ENCODE measurements at regions not wholly inside any gene's neighbourhood (a gene's known extent, or its start where the extent isn't known, plus 50 kb on each side); places are given as distances from the start of the nearest gene placed in this dataset.

DNA sequence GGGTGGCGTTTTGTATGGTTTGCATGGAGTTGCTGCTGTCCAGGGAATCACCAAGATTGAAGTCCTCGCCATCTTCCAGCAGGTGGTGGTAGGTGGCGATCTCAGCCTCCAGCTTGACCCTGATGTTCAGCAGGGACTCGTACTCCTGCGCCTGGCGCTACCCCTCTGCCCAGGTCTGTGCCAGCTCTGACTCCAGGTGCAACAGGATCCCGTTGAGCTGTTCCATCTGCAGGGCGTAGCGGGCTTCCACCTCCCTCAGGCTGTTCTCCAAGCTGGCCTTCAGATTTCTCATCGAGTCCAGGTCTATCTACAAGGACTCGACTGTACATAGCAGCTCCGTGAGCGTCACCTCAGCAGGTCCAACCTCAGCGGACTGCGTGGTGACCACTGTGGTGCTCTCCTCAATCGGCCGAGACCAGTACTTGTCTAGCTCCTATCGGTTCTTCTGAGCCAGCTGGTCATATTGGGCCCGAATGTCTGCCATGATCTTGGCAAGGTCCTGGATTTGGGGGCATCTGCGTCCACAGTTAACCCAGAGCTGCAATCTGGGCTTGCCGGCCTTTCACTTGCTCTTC lies 1584.8 kb upstream of the ACO1 start:
- TF ChIP-seq, protein P1, sequence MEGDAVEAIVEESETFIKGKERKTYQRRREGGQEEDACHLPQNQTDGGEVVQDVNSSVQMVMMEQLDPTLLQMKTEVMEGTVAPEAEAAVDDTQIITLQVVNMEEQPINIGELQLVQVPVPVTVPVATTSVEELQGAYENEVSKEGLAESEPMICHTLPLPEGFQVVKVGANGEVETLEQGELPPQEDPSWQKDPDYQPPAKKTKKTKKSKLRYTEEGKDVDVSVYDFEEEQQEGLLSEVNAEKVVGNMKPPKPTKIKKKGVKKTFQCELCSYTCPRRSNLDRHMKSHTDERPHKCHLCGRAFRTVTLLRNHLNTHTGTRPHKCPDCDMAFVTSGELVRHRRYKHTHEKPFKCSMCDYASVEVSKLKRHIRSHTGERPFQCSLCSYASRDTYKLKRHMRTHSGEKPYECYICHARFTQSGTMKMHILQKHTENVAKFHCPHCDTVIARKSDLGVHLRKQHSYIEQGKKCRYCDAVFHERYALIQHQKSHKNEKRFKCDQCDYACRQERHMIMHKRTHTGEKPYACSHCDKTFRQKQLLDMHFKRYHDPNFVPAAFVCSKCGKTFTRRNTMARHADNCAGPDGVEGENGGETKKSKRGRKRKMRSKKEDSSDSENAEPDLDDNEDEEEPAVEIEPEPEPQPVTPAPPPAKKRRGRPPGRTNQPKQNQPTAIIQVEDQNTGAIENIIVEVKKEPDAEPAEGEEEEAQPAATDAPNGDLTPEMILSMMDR (conservative IDR thresholded peaks at IDR 0.05) = no peak; the same call in 1 of the 2 replicates
- TF ChIP-seq ZFX (IDR thresholded peaks at IDR 0.05) = no peak
- no peak overlapping the region for H3K27ac ChIP-seq

DNA sequence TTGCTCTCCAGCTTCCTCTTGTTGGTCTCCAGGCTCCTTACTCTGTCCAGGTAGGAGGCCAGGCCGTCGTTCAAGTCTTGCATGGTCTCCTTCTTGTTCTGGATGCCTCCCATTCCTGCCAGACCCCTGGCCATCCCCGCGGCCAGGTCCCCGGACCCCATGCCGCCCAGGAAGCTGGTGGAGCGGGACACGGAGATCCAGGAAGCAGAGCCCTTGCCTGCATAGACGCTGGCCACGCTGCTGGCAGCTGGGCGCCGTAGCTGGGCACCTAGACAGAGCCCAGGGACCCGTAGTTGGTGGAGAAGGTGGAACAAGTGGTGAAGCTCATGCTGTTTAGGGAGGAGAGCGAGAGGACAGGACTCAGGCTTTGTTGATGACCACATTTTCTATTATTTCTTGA lies 1584.0 kb upstream of the ACO1 start:
- no peak overlapping the region for H3K27ac ChIP-seq
- no peak for TF ChIP-seq ZFX (IDR thresholded peaks at IDR 0.05)
- TF ChIP-seq, protein P1 (conservative IDR thresholded peaks at IDR 0.05) = no peak

DNA sequence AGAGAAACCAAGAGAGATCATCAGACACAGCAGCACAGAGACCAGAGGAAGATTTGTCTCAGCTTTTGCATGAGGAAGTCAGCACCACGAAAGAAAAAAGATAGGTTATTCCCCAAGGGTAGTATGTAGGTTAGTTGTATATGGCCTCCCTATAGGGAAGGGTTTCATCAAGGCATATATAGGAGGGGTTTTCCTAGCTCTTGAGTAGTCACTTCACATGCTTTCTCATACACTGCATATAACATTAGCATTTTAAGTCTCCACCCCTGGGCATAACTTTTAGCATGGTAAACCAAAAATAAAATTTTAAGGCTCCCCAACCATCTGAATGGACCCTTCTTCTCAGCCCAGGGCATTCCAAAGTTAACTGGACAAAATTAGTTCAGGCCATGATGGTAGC lies 1571.6 kb upstream of the ACO1 start:
- H3K27ac ChIP-seq = no peak overlapping the region
- TF ChIP-seq, protein P1 (conservative IDR thresholded peaks at IDR 0.05) = no peak
- TF ChIP-seq ZFX (IDR thresholded peaks at IDR 0.05) = no peak

- TF ChIP-seq, protein P1 (conservative IDR thresholded peaks at IDR 0.05) = no peak
- TF ChIP-seq ZFX (IDR thresholded peaks at IDR 0.05) = no peak
- no peak overlapping the region for H3K27ac ChIP-seq
These were observed 1568.9 kb upstream of the ACO1 start for GRCh38 chr9:30815585-30815984.

DNA sequence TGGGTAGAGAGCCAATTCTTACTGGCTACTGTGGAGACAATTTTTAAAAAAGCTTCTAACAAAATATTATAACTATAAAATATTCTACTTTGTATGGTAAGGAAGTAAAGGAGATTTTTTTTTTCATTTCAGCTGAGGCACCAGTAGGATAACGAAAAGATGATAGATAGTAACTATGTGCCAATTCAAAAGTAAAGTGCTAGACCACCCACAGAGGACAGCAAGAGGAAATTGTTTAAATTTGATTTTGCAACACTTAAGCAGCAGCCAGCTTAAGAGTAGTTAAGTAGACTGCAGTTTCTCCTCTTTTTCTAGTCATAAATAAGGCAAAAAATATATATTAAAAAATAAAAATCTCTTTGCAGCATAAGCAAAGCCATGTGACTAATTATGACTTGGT lies 1539.3 kb upstream of the ACO1 start:
- TF ChIP-seq ZFX (IDR thresholded peaks at IDR 0.05) = no peak
- TF ChIP-seq, protein P1 (conservative IDR thresholded peaks at IDR 0.05) = no peak
- H3K27ac ChIP-seq = no peak overlapping the region

DNA sequence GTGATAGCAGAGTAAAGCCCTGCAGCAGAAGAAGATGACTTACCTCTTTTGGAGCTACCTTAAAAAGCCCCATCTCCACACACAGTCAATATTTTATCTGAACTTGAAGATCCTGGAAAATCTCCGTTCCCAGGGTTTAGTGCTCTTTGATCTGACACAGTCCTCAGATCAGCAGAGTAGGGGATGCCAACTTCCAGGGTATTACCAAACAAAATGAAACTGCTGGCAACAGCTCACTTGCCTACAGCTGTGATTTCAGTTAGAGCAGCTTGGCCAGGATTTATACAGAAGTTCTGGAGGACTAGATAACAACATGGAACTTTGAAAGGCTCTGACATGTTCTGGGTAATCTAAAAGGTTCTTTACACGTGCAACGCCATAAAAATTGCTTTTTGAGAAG lies 1537.8 kb upstream of the ACO1 start:
- TF ChIP-seq, protein P1 (conservative IDR thresholded peaks at IDR 0.05) = no peak
- TF ChIP-seq ZFX (IDR thresholded peaks at IDR 0.05) = no peak
- H3K27ac ChIP-seq = no peak overlapping the region

DNA sequence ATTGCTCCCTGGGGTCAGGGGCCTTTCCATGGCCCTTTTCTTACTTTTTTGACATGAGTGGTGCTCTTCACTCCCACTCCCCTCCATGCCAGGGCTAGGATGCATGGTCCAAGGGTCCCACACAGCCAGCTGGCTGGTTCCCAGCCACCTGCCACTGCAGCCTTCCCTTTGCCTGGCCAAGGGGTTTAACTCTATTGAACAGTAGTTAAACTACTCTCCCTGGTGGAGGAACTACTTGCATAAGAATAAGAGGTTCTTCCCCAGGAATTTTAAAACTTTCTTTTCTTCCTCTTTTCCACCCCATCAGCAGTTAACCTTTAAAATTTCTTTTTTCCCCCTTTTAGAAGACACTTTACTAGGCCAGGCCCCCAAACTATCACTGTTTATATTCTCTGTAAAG lies 1532.8 kb upstream of the ACO1 start:
- no peak overlapping the region for H3K27ac ChIP-seq
- TF ChIP-seq ZFX (IDR thresholded peaks at IDR 0.05) = no peak
- TF ChIP-seq, protein P1 (conservative IDR thresholded peaks at IDR 0.05) = no peak

Data from C4-2B (cell line).